RWPE2 (cell line): ENCODE measurements at regions not wholly inside any gene's neighbourhood (a gene's known extent, or its start where the extent isn't known, plus 50 kb on each side); places are given as distances from the start of the nearest gene placed in this dataset.

Experiments
- ATAC-seq: fragments of 200-7000 bp; cut with Tn5 transposase; 3 replicates; pipeline ENCODE4 v1.9.1; 2021; ENCODE audit warnings: low read depth
- DNase-seq: peaks from one replicate; pipeline ENCODE4 v3.0.0-alpha.2; 2020; ENCODE audit warnings: low spot score
- H3K27ac ChIP-seq: fragments of 450-650 bp; 2 replicates; pipeline ENCODE4 v1.5.1; 2017; ENCODE audit warnings: mild to moderate bottlenecking; ENCODE audit not compliant: poor library complexity, severe bottlenecking
- H3K27me3 ChIP-seq: fragments of 250-450 bp; sonication (Bioruptor Pico); 2 replicates; pipeline ENCODE4 v1.5.1; 2021; ENCODE audit warnings: mild to moderate bottlenecking, moderate library complexity; ENCODE audit not compliant: insufficient read depth, poor library complexity, severe bottlenecking
- H3K36me3 ChIP-seq: fragments of 250-450 bp; sonication (Bioruptor Pico); 2 replicates; pipeline ENCODE4 v1.5.1; 2020; ENCODE audit warnings: low read depth, mild to moderate bottlenecking, moderate library complexity
- H3K4me1 ChIP-seq: fragments of 250-450 bp; sonication (Bioruptor Pico); 2 replicates; pipeline ENCODE4 v1.5.1; 2021; ENCODE audit warnings: mild to moderate bottlenecking, moderate library complexity; ENCODE audit not compliant: insufficient read depth, poor library complexity, severe bottlenecking
- H3K4me3 ChIP-seq: fragments of 250-450 bp; sonication (Bioruptor Pico); 2 replicates; pipeline ENCODE4 v1.5.1; 2021; ENCODE audit warnings: mild to moderate bottlenecking, moderate library complexity; ENCODE audit not compliant: severe bottlenecking
- H3K9me3 ChIP-seq: fragments of 250-450 bp; sonication (Bioruptor Pico); 2 replicates; pipeline ENCODE4 v1.5.1; 2021; ENCODE audit warnings: mild to moderate bottlenecking, moderate library complexity; ENCODE audit not compliant: severe bottlenecking
- TF ChIP-seq, protein P1 (sequence below): fragments of 450-650 bp; IDR thresholded peaks from one replicate; pipeline ENCODE4 v1.5.1; 2017; ENCODE audit warnings: mild to moderate bottlenecking, moderate library complexity; ENCODE audit not compliant: poor library complexity, severe bottlenecking

DNA sequence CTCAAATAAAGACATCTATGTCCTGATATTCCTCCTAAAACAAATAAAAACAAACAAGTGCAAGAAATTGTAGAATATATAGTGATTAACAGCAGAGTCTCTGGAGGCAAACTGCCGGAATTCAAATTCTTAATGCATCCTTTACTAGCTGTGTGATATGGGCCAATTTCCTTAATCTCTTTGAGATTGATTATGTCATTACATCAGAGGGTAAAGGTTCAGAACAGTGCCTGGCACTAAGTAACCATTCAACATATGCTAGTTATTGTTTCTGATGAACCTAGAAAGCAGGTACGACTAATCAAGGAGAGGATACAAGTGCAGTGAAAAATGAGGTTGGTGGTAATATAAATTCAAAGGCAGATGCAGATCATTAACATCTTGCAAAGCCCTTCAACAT is 81.1 kb upstream of the ADAMTS19 start:
- no peaks in the 10 kb centered on the region for H3K4me1 ChIP-seq
- TF ChIP-seq, protein P1, sequence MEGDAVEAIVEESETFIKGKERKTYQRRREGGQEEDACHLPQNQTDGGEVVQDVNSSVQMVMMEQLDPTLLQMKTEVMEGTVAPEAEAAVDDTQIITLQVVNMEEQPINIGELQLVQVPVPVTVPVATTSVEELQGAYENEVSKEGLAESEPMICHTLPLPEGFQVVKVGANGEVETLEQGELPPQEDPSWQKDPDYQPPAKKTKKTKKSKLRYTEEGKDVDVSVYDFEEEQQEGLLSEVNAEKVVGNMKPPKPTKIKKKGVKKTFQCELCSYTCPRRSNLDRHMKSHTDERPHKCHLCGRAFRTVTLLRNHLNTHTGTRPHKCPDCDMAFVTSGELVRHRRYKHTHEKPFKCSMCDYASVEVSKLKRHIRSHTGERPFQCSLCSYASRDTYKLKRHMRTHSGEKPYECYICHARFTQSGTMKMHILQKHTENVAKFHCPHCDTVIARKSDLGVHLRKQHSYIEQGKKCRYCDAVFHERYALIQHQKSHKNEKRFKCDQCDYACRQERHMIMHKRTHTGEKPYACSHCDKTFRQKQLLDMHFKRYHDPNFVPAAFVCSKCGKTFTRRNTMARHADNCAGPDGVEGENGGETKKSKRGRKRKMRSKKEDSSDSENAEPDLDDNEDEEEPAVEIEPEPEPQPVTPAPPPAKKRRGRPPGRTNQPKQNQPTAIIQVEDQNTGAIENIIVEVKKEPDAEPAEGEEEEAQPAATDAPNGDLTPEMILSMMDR: no peak
- no peaks in the 10 kb centered on the region for H3K36me3 ChIP-seq
- DNase-seq: no peak
- no peaks in the 10 kb centered on the region for H3K27me3 ChIP-seq
- H3K9me3 ChIP-seq: no peaks in the 10 kb centered on the region
- no peak overlapping the region for H3K27ac ChIP-seq
- H3K4me3 ChIP-seq: no peak overlapping the region
- no peak for ATAC-seq

DNA sequence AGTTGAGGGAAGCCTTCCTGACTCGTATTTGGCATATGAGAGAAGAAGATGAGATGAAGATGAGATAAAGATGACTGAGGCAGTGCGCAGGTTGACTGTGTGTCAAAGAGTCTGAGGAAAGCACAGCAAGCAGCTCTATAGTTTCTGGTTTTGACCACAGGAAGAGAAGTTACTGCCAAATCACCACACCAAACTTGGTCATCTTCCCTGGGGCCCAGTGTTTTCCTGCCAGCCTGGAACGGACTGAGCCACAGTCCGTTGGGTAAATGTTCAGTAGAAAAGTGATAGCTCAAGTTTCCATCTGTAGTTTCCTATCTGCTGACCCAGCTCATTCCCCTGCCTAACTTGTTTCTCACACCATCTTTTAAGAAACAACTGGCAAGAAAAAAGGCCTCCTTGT is 80.7 kb upstream of the ADAMTS19 start:
- H3K4me3 ChIP-seq: no peak overlapping the region
- H3K4me1 ChIP-seq: no peaks in the 10 kb centered on the region
- DNase-seq (no peak), ATAC-seq (0 out of 3 replicates have a peak, but pooled peaks have one; percentile 35)
- no peaks in the 10 kb centered on the region for H3K36me3 ChIP-seq
- no peak overlapping the region for H3K27ac ChIP-seq
- no peaks in the 10 kb centered on the region for H3K27me3 ChIP-seq
- TF ChIP-seq, protein P1: no peak
- no peaks in the 10 kb centered on the region for H3K9me3 ChIP-seq

DNA sequence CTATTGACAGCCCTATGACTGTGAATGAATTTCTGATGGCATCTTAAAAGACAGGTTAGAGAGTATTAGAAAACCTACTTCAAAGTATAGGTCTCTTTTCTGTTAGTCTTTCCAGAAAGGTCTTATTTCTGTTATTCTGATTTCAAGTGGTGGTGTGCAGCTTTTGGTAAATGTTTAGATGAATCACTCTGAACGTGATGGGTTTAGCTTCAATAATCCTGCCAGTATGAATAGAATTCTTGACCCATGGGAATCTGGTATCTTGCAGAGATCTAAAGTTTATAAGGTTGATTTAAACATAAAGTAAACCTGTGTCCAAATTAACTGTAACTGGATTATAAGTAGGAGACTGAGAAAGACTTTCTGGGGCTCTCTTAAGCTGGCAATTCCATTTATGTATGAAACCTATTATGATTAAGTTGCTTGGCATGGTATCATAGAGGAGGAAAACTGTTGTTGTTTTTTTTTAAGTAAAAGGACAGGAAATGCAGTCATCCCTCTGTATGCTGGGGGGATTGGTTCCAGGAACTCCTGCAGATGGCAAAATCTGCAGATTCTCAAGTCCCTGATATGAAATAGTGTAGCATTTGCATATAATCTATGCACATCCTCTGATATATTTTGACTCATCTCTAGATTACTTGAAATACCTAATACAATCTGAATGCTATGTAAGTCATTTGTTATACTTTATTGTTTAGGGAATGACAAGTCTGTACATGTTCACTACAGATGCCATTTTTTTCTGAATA is 77.0 kb upstream of the ADAMTS19 start:
- Histone ChIP-seq H3K4me3 (no peak overlapping the region), H3K36me3 (no peaks in the 10 kb centered on the region), H3K9me3 (no peaks in the 10 kb centered on the region), H3K4me1 (no peaks in the 10 kb centered on the region), H3K27me3 (peaks cover 3% of the 10 kb centered on the region), H3K27ac (no peak overlapping the region)
- TF ChIP-seq, protein P1: no peak
- peak; percentile 50; the same call in 2 of the 3 replicates for ATAC-seq
- no peak for DNase-seq

DNA sequence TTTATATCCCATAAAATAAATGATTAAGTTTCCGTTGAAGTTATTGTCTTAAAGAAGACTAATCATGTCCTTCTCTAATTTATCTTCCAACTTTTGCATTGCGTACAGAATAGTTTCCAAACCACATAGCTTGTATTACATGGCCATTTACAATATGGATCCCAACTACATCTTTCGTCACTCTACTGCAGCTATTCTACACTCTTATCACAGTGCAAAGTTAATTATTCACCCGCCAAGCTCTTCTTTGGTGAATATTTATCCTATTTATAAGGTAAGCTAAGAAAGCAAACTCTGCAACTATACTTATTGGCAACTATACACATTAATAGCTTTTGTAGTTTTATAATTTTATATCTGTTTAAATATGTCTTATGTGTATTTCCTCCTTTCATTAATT is 75.9 kb upstream of the ADAMTS19 start:
- TF ChIP-seq, protein P1: no peak
- Histone ChIP-seq H3K4me3 (no peak overlapping the region), H3K9me3 (no peaks in the 10 kb centered on the region)

DNA sequence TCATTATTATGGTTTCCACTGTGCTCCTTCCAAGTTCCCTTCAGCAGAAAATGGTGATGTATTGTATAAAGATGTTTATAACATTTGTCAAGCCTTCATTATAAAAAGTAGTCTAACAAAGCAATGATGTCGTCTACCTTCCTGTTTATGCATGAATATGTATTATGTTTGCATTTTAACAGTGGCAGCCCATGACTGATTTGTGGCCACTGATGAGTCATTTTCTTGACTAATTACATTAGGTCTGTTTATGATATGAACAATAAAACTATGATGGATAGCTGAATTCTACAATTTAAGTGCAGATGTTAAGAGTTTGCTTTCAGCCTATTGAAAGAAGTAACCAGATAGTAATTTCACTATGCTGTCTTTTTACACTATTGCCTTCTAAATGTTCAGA is 75.4 kb upstream of the ADAMTS19 start:
- Histone ChIP-seq H3K27me3 (peaks cover 3% of the 10 kb centered on the region), H3K4me1 (no peaks in the 10 kb centered on the region), H3K27ac (no peak overlapping the region), H3K36me3 (no peaks in the 10 kb centered on the region), H3K9me3 (no peaks in the 10 kb centered on the region), H3K4me3 (no peak overlapping the region)
- TF ChIP-seq, protein P1: no peak
- DNase-seq (no peak), ATAC-seq (no peak)

More for the DNA sequence above, 75.9 kb upstream of the ADAMTS19 start:
- no peak for DNase-seq
- ATAC-seq: no peak
- H3K4me1 ChIP-seq: no peaks in the 10 kb centered on the region
- no peaks in the 10 kb centered on the region for H3K36me3 ChIP-seq
- H3K27ac ChIP-seq: no peak overlapping the region
- H3K27me3 ChIP-seq: peaks cover 3% of the 10 kb centered on the region
